ENCODE measurements at regions not wholly inside any gene's neighbourhood (a gene's known extent, or its start where the extent isn't known, plus 50 kb on each side); places are given as distances from the start of the nearest gene placed in this dataset.

DNA sequence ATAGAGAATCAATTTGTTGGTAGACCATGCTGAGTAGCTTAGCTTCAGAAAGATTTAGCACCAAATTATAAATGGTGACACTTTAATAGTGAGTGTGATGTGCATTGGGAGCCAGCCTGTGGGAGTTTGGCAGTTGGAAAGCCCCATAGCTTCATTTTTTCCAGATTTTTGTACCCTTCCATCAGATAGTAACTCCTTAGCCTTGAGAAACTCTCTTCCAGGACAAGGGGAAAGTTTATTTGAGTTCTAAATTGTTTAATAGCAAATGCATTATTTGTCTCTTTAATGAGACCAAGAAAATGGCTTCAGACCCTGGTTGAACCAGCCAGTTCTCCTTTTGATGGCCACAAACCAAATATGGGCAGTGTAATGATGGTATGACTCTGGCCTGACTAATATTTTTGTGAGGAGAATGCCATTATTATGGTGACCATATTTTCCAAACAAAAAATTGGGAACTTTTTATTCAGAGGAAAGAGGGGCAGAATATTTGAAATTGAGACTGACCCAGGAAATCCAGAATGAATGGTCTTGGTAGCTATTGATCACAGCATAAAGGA, 49.8 kb downstream of the PLCE1 start:
- no peak for DNase-seq (ENCODE audit: low spot score in 2 of 2)
- TF ChIP-seq, protein P1, sequence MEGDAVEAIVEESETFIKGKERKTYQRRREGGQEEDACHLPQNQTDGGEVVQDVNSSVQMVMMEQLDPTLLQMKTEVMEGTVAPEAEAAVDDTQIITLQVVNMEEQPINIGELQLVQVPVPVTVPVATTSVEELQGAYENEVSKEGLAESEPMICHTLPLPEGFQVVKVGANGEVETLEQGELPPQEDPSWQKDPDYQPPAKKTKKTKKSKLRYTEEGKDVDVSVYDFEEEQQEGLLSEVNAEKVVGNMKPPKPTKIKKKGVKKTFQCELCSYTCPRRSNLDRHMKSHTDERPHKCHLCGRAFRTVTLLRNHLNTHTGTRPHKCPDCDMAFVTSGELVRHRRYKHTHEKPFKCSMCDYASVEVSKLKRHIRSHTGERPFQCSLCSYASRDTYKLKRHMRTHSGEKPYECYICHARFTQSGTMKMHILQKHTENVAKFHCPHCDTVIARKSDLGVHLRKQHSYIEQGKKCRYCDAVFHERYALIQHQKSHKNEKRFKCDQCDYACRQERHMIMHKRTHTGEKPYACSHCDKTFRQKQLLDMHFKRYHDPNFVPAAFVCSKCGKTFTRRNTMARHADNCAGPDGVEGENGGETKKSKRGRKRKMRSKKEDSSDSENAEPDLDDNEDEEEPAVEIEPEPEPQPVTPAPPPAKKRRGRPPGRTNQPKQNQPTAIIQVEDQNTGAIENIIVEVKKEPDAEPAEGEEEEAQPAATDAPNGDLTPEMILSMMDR (IDR thresholded peaks at IDR 0.05) = no peak
- no peak for TF ChIP-seq POLR2A (IDR thresholded peaks at IDR 0.05)
- intact Hi-C loops (cut with DNase I; ENCODE audit: low total_unique reads) = no loop called here
- H3K4me3 ChIP-seq (ENCODE audit: low read depth, poor library complexity, severe bottlenecking) = no peak overlapping the region

DNA sequence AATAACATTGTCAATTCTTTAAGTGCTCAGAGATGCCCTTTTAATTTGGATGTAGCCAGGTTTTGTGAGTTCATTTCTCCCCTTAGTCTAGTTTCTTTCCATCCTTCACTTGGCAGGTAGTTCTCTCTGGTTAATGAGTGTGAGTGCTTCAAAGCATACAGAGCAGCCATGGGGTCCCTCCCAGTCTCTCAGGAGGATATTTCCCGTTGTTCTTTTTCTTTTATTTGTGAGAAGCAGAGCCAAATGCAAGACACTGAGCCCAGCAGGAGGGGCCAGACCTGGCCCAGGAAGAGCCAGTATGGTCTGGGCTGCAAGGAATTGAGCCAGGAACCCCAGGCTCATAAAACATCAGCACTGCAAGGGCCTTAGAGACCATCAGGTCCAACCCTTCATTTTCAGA, 52.4 kb downstream of the PLCE1 start:
- intact Hi-C loops (cut with DNase I; ENCODE audit: low total_unique reads) = no loop called here
- H3K4me3 ChIP-seq (ENCODE audit: low read depth, poor library complexity, severe bottlenecking) = no peak overlapping the region
- DNase-seq (ENCODE audit: low spot score in 2 of 2) = no peak
- TF ChIP-seq POLR2A (IDR thresholded peaks at IDR 0.05) = no peak
- TF ChIP-seq, protein P1 (IDR thresholded peaks at IDR 0.05) = no peak
- 18 to 29% methylated on average over 1 of the region's 1 CpG for WGBS, 2 donors

DNA sequence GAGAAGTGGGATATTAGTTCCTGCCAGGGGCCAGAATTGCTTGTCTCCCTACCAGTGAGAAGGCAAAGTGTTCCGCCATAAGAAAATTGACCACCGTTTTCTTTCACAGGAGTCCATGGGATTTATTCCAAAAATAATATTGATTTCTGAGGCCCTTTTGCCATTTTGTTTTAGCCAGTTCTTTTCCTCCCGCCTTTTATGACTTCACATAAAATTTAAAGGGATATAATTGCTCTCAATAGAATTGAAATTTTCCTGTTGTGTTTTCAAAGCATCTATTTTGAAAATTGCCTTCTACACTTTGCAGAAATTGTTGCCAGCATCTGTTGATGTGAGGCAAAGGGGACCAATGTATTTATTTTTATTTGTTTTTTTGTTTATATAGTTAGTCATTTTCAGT, 53.6 kb downstream of the PLCE1 start:
- intact Hi-C loops (cut with DNase I; ENCODE audit: low total_unique reads) = no loop called here
- 72 to 88% methylated on average over 3 of the region's 3 CpGs for WGBS, 2 donors
- H3K4me3 ChIP-seq (ENCODE audit: low read depth, poor library complexity, severe bottlenecking) = no peak overlapping the region
- DNase-seq (ENCODE audit: low spot score in 2 of 2) = no peak
- TF ChIP-seq POLR2A (IDR thresholded peaks at IDR 0.05) = no peak

DNA sequence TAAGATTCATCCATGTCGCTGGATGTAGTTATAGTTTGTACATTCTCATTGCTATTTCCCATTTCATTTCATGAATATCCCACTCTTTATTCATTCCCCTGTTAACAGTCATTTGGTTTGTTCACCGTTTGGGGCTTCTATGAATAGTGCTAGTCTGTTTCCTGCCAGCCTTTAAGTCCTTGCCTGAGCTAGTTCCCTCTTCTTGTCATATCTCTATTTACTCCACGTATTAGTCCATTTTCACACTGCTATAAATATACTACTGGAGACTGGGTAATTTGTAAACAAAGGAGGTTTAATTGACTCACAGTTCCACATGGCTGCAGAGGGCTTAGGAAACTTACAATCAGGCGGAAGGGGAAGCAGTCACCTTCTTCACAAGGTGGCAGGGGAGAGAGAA, 56.2 kb downstream of the PLCE1 start:
- H3K4me3 ChIP-seq (ENCODE audit: low read depth, poor library complexity, severe bottlenecking) = no peak overlapping the region
- TF ChIP-seq POLR2A (IDR thresholded peaks at IDR 0.05) = no peak
- TF ChIP-seq, protein P1 (IDR thresholded peaks at IDR 0.05) = no peak
- DNase-seq (ENCODE audit: low spot score in 2 of 2) = no peak
- intact Hi-C loops (cut with DNase I; ENCODE audit: low total_unique reads) = no loop called here
- 61 to 72% methylated on average over 4 of the region's 4 CpGs for WGBS, 2 donors

DNA sequence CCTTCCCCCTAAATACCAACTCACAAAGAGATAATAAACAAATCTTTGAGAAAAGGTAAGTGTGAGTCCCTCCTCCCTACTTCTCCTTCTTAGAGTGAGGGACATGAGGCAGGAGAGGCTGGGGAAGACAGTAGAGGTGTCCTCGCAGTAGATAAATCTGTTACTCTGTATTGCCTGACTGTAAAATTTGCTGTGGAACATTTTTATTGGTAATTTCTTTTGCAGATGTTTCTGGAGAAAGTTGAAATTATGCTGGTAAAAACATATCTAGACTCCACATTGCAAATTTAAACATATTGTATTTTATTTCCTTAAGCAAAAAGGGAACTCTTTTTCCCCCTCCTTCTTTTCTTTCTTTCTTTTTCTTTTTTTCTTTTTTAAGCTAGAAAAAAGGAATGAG, 58.5 kb downstream of the PLCE1 start:
- TF ChIP-seq, protein P1 (IDR thresholded peaks at IDR 0.05) = no peak
- no peak for TF ChIP-seq POLR2A (IDR thresholded peaks at IDR 0.05)
- no peak for DNase-seq (ENCODE audit: low spot score in 2 of 2)
- H3K4me3 ChIP-seq (ENCODE audit: low read depth, poor library complexity, severe bottlenecking) = no peak overlapping the region
- intact Hi-C loops (cut with DNase I; ENCODE audit: low total_unique reads) = no loop called here
- WGBS, 2 donors = 69 to 78% methylated on average over 1 of the region's 1 CpG

DNA sequence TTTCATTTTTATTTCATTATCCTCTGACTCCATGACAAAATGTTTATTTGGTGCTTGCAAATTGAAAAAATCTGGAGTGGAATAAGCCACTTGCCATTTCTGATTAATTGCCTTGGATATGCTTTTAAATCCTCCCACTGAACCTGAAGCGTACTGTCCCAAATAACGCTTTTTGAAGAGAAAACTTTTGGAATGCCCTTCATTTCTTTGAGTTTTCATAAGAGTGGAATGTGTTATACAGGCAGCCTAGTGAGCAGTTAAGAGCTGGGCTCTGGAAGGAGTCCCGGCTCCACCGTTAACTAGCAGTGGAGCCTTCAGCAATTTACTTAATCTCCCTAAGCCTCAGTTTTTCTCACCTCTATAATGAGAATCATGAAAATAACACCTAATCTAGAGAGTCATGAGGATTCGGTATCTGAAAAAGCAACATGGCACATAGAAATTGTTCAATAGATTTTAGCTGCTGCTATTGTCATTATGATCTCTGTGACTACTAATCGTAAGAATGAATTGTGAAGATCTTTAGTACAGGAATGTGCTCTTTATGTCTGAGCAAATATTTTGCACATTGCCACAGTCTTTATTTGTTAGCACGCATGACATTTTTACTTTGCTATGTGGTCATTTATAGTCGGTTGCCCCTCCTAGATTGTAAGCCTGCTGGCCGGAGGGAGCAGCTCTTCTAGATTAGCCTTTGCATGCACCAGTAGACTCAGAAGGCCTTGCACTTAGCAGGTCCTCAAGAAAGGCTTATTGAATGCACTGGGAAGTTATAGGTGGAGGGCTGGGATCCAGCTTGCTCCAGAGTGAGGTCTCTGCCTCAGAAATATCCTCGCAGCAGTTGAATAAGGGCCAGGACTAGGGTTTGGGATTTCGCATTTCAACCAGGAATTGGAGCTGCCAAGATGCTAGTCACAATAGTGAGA, 59.4 kb downstream of the PLCE1 start:
- no peak overlapping the region for H3K4me3 ChIP-seq (ENCODE audit: low read depth, poor library complexity, severe bottlenecking)
- 62 to 63% methylated on average over 11 of the region's 11 CpGs for WGBS, 2 donors
- intact Hi-C loops (cut with DNase I; ENCODE audit: low total_unique reads) = no loop called here
- TF ChIP-seq POLR2A (IDR thresholded peaks at IDR 0.05) = no peak
- TF ChIP-seq, protein P1 (IDR thresholded peaks at IDR 0.05) = no peak
- no peak for DNase-seq (ENCODE audit: low spot score in 2 of 2)
